ENCODE measurements at regions not wholly inside any gene's neighbourhood (a gene's known extent, or its start where the extent isn't known, plus 50 kb on each side); places are given as distances from the start of the nearest gene placed in this dataset.

DNA sequence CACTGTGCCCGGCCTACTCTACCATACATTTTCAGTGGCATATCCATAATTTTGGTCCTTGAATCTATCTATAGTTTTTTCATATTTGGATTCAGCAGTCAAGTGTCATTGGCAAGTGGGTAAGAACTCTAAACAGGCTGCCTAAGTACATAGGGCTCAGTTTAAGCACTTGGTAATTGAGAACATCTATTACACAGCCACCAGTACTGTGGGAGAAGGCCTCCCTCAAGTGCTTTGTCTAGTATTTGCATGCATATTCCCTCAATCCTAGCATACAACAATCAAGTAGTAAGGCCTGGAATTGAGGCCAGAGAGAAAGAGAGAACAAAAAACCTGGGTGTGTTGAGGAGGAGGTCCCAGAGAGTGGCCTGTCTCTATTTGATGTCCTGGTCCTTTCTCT, 325.2 kb downstream of the USP25 start:
- TF ChIP-seq EZH2 (IDR thresholded peaks at IDR 0.05; ENCODE audit: borderline replicate concordance, low read depth, low read length, poor library complexity, severe bottlenecking) = no peak
- TF ChIP-seq, protein P1, sequence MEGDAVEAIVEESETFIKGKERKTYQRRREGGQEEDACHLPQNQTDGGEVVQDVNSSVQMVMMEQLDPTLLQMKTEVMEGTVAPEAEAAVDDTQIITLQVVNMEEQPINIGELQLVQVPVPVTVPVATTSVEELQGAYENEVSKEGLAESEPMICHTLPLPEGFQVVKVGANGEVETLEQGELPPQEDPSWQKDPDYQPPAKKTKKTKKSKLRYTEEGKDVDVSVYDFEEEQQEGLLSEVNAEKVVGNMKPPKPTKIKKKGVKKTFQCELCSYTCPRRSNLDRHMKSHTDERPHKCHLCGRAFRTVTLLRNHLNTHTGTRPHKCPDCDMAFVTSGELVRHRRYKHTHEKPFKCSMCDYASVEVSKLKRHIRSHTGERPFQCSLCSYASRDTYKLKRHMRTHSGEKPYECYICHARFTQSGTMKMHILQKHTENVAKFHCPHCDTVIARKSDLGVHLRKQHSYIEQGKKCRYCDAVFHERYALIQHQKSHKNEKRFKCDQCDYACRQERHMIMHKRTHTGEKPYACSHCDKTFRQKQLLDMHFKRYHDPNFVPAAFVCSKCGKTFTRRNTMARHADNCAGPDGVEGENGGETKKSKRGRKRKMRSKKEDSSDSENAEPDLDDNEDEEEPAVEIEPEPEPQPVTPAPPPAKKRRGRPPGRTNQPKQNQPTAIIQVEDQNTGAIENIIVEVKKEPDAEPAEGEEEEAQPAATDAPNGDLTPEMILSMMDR (conservative IDR thresholded peaks at IDR 0.05; ENCODE audit: low read depth, low read length) = no peak

Measured in A673 (cell line).